Colonic mucosa (tissue), 4 donors: ENCODE measurements at regions not wholly inside any gene's neighbourhood (a gene's known extent, or its start where the extent isn't known, plus 50 kb on each side); places are given as distances from the start of the nearest gene placed in this dataset.
A peak's percentile ranks its signal among the peaks of the same experiment; 100 is the strongest.

Source experiments
- DNase-seq: peaks from one replicate; pipeline ENCODE4 v3.0.0-alpha.2; 2020
- H3K27ac ChIP-seq: fragments of 200-600 bp; one replicate; pipeline ENCODE4 v1.8.0; 2021
- H3K27me3 ChIP-seq: fragments of 200-600 bp; one replicate; pipeline ENCODE4 v1.8.0; 2021
- H3K36me3 ChIP-seq: fragments of 200-600 bp; one replicate; pipeline ENCODE4 v1.8.0; 2021
- H3K4me1 ChIP-seq: fragments of 200-600 bp; one replicate; pipeline ENCODE4 v1.8.0; 2021; ENCODE audit warnings: mild to moderate bottlenecking
- H3K4me3 ChIP-seq: fragments of 200-600 bp; one replicate; pipeline ENCODE4 v1.8.0; 2021
- H3K9ac ChIP-seq, 2 donors: one replicate each; pipeline ENCODE4 v1.7.0; 2013; ENCODE audit warnings: control low read depth in 2 of 2, low read depth in 2 of 2, low read length in 2 of 2
- H3K9me3 ChIP-seq: fragments of 200-600 bp; one replicate; pipeline ENCODE4 v1.8.0; 2021
- intact Hi-C: fragments of 100-400 bp; cut with DNase I; formaldehyde crosslinking; loops from one replicate; pipeline ENCODE4 v1.14.1; 2022
- TF ChIP-seq, protein P1 (sequence below): fragments of 200-600 bp; IDR thresholded peaks from one replicate; pipeline ENCODE4 v1.8.0; 2022; ENCODE audit warnings: antibody characterized with exemption, mild to moderate bottlenecking
- donor health status: healthy.
- donor health status: DM: no; HTN: no; CAD: no.
- donor health status: DM: no; HTN: no; CAD: no.

DNA sequence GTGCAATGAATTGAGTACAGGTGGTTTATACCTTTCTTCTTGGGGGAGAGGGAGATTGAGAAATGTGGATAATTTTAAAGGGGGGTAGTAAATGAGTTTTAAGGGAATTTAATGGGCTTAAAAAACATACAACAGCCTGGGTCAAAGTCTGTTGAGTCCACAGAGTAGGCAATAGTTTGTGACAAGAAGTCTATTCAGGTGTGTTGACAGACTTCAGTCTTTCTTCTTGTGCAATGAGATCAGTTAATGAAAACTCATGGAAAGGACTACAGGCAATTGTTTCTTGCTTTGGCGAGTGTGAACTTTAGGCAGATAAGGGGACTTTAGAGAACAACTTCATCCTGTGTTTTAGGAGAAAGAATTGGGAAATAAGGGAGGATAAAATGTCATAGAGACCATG is 507.8 kb upstream of the CA10 start:
- Histone ChIP-seq H3K27ac (no peak overlapping the region), H3K9me3 (no peaks in the 10 kb centered on the region), H3K4me3 (no peak overlapping the region), H3K9ac (no peak overlapping the region), H3K4me1 (no peaks in the 10 kb centered on the region), H3K27me3 (no peaks in the 10 kb centered on the region), H3K36me3 (no peaks in the 10 kb centered on the region)
- TF ChIP-seq, protein P1, sequence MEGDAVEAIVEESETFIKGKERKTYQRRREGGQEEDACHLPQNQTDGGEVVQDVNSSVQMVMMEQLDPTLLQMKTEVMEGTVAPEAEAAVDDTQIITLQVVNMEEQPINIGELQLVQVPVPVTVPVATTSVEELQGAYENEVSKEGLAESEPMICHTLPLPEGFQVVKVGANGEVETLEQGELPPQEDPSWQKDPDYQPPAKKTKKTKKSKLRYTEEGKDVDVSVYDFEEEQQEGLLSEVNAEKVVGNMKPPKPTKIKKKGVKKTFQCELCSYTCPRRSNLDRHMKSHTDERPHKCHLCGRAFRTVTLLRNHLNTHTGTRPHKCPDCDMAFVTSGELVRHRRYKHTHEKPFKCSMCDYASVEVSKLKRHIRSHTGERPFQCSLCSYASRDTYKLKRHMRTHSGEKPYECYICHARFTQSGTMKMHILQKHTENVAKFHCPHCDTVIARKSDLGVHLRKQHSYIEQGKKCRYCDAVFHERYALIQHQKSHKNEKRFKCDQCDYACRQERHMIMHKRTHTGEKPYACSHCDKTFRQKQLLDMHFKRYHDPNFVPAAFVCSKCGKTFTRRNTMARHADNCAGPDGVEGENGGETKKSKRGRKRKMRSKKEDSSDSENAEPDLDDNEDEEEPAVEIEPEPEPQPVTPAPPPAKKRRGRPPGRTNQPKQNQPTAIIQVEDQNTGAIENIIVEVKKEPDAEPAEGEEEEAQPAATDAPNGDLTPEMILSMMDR, result no peak
- intact Hi-C loops, result no loop called here
- DNase-seq, result no peak

DNA sequence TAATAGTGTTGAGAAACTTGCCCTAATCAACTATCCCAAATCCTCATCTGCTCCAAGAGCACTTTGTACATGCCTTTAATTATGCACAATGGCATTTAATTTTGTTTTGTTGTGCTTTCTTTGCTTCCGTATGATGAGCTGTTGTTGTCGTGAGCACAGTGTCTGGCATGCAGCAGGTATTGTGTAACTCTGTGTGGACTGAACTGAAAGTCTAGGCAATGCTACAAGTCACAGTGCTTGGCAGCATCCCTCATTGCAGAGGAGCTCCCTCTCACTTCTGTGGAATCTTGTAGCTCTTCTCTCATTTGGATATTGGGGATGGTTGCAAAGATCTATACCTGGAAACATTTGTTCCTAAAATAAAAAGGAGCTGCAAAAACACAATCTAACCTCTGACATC is 502.2 kb upstream of the CA10 start:
- no peaks in the 10 kb centered on the region for H3K4me1 ChIP-seq
- no peak overlapping the region for H3K27ac ChIP-seq
- DNase-seq, result no peak
- no peaks in the 10 kb centered on the region for H3K36me3 ChIP-seq
- intact Hi-C loops, result no loop called here
- H3K27me3 ChIP-seq, result no peaks in the 10 kb centered on the region
- TF ChIP-seq, protein P1, result no peak
- H3K9ac ChIP-seq, result no peak overlapping the region
- H3K9me3 ChIP-seq, result no peaks in the 10 kb centered on the region
- H3K4me3 ChIP-seq, result no peak overlapping the region

DNA sequence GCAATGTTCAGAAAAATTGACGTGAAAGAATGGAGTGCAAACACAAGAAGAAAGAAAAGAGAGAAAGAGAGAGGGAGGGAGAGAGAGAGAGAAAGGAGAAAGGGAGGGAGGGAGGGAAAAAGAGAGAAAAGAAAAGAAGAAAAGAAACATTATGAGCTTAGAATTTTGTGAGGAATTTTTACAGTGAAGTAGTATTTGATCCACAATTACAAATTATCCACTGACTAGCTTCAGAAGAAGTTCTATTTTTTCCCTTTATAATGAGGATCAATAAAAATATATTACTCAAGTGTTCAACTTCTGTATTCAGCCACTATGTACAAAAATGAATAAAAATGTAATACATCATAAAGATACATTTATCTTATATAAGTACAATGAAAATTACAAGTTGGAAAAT is 494.5 kb upstream of the CA10 start:
- no peak overlapping the region for H3K4me3 ChIP-seq
- H3K4me1 ChIP-seq, result no peaks in the 10 kb centered on the region
- no peak overlapping the region for H3K9ac ChIP-seq
- intact Hi-C loops, result no loop called here
- H3K9me3 ChIP-seq, result no peaks in the 10 kb centered on the region
- no peaks in the 10 kb centered on the region for H3K27me3 ChIP-seq
- DNase-seq, result no peak
- TF ChIP-seq, protein P1, result no peak
- H3K36me3 ChIP-seq, result no peaks in the 10 kb centered on the region
- H3K27ac ChIP-seq, result no peak overlapping the region

DNA sequence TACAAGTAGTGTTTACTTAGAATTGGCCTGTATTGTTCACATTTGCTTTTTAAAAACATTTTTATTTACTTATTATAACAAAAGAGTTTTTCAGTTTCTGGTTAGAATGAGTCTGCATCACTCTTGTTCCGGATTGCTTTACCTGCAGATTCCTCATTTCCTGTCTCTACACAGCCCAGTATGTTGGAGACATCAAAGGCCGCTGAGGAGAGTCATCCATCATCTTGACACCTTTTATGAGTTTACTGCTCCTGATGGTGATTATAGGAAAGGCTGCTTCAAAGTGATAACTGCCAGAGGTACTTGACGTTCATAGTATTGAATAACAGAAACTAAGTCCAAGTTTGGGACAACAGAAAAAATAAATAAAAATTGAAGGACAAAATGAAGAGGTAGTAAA is 490.5 kb upstream of the CA10 start:
- Histone ChIP-seq H3K36me3 (no peaks in the 10 kb centered on the region), H3K9me3 (no peaks in the 10 kb centered on the region), H3K4me3 (no peak overlapping the region), H3K4me1 (no peaks in the 10 kb centered on the region), H3K27me3 (no peaks in the 10 kb centered on the region), H3K9ac (no peak overlapping the region), H3K27ac (no peak overlapping the region)
- peak; percentile 76 for DNase-seq
- intact Hi-C loops, result no loop called here
- TF ChIP-seq, protein P1, result no peak

DNA sequence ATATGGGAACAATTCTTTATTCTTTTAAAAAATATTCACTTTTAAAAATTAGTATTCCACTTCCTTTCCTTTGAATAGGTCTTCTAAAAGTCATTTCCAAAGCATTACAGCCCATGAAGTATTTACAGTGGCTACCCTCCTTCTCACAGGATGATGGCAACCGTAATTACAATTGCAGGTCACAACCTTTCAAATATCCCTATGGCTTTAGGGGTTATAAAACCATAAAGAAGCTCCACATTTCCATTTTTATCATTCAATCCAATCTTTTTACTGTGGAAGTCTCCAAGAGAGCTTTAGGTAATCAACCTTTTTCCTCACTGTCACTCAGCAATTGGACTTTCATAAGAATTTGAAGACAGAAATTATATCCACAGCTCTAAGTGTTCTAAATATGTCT is 488.9 kb upstream of the CA10 start:
- no peaks in the 10 kb centered on the region for H3K36me3 ChIP-seq
- H3K27ac ChIP-seq, result no peak overlapping the region
- H3K27me3 ChIP-seq, result no peaks in the 10 kb centered on the region
- intact Hi-C loops, result no loop called here
- no peaks in the 10 kb centered on the region for H3K9me3 ChIP-seq
- no peak overlapping the region for H3K4me3 ChIP-seq
- H3K9ac ChIP-seq, result no peak overlapping the region
- no peak for DNase-seq
- no peaks in the 10 kb centered on the region for H3K4me1 ChIP-seq
- TF ChIP-seq, protein P1, result no peak

DNA sequence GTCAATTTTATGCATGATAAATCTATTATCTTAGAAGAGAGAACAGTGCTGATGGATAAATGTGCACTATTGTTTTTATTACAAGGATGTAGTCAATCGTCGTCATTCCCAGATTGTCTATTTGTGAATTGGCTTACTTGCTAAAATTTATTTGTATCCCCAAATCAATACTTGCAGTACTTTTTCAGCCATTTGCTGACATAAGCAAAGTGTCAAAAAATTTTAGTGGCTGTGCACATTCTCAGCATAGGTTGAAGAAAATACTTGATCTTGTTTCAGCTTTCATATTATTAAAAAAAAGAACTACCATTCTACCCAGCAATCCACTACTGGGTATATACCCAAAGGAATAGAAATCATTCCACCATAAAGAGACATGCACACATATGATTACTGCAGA is 477.9 kb upstream of the CA10 start:
- TF ChIP-seq, protein P1, result no peak
- DNase-seq, result no peak
- intact Hi-C loops, result no loop called here
- Histone ChIP-seq H3K9me3 (no peaks in the 10 kb centered on the region), H3K36me3 (no peaks in the 10 kb centered on the region), H3K27me3 (no peaks in the 10 kb centered on the region), H3K27ac (no peak overlapping the region), H3K4me3 (no peak overlapping the region), H3K4me1 (no peaks in the 10 kb centered on the region), H3K9ac (no peak overlapping the region)
